ENCODE measurements at regions not wholly inside any gene's neighbourhood (a gene's known extent, or its start where the extent isn't known, plus 50 kb on each side); places are given as distances from the start of the nearest gene placed in this dataset.
"Not testable (repeated sequence)": the region's sequence is repeated elsewhere in the genome, so short reads cannot be mapped to it uniquely, and the experiment has no call there.

- Histone ChIP-seq H3K27me3 (ENCODE audit: control insufficient read depth, insufficient read depth, low read length) (no peaks in the 10 kb centered on the region), H2AFZ (ENCODE audit: low read length) (no peak overlapping the region), H3K9ac (ENCODE audit: insufficient read depth, low read length) (no peak overlapping the region), H3K79me2 (ENCODE audit: control insufficient read depth, insufficient read depth, low read length) (no peaks in the 10 kb centered on the region), H3K27ac (ENCODE audit: insufficient read depth, low read length) (no peak overlapping the region), H3K4me2 (ENCODE audit: extremely low read depth, insufficient read depth, low read length) (no peak overlapping the region), H3K36me3 (ENCODE audit: control insufficient read depth, insufficient read depth, low read length) (no peaks in the 10 kb centered on the region), H3K9me3 (ENCODE audit: control insufficient read depth, insufficient read depth, low read depth, low read length) (no peaks in the 10 kb centered on the region), H3K4me1 (ENCODE audit: control insufficient read depth, extremely low read depth, insufficient read depth, low read length) (no peaks in the 10 kb centered on the region), H4K20me1 (ENCODE audit: control insufficient read depth, extremely low read depth, insufficient read depth, low read length) (no peaks in the 10 kb centered on the region), H3K4me3 (replicated peaks in 1 of 4; ENCODE audit: control extremely low read depth in 1 of 4, insufficient read depth in 1 of 4, low read depth in 3 of 4, low read length in 4 of 4) (no peak overlapping the region)
- no peak for DNase-seq (ENCODE audit: low read depth in 2 of 2)
- TF ChIP-seq CTCF (conservative IDR thresholded peaks at IDR 0.05 in 1 of 2, IDR thresholded peaks at IDR 0.05 in 1 of 2; ENCODE audit: low read depth in 1 of 2, low read length in 2 of 2) (no peak), EZH2 (IDR thresholded peaks at IDR 0.05; ENCODE audit: low read length, missing control alignments) (no peak)
These were observed 141.5 kb upstream of the MED13 start for GRCh38 chr17:62206550-62206949.

- not testable (repeated sequence) for H3K36me3 ChIP-seq (ENCODE audit: control insufficient read depth, insufficient read depth, low read length); DNase-seq (ENCODE audit: low read depth in 2 of 2); H3K79me2 ChIP-seq (ENCODE audit: control insufficient read depth, insufficient read depth, low read length); H3K4me3 ChIP-seq (replicated peaks in 1 of 4; ENCODE audit: control extremely low read depth in 1 of 4, insufficient read depth in 1 of 4, low read depth in 3 of 4, low read length in 4 of 4); H3K9me3 ChIP-seq (ENCODE audit: control insufficient read depth, insufficient read depth, low read depth, low read length); H2AFZ ChIP-seq (ENCODE audit: low read length); H3K9ac ChIP-seq (ENCODE audit: insufficient read depth, low read length); H3K4me2 ChIP-seq (ENCODE audit: extremely low read depth, insufficient read depth, low read length); H3K4me1 ChIP-seq (ENCODE audit: control insufficient read depth, extremely low read depth, insufficient read depth, low read length); H4K20me1 ChIP-seq (ENCODE audit: control insufficient read depth, extremely low read depth, insufficient read depth, low read length); H3K27ac ChIP-seq (ENCODE audit: insufficient read depth, low read length); H3K27me3 ChIP-seq (ENCODE audit: control insufficient read depth, insufficient read depth, low read length)
These were observed 132.1 kb upstream of the MED13 start for GRCh38 chr17:62197156-62197555.

GRCh38 chr17:62196587-62196986 lies 131.5 kb upstream of the MED13 start:
- not testable (repeated sequence) for H3K79me2 ChIP-seq (ENCODE audit: control insufficient read depth, insufficient read depth, low read length); H3K27ac ChIP-seq (ENCODE audit: insufficient read depth, low read length); H3K4me2 ChIP-seq (ENCODE audit: extremely low read depth, insufficient read depth, low read length); H3K36me3 ChIP-seq (ENCODE audit: control insufficient read depth, insufficient read depth, low read length); H3K9ac ChIP-seq (ENCODE audit: insufficient read depth, low read length); H3K9me3 ChIP-seq (ENCODE audit: control insufficient read depth, insufficient read depth, low read depth, low read length); H3K27me3 ChIP-seq (ENCODE audit: control insufficient read depth, insufficient read depth, low read length); H2AFZ ChIP-seq (ENCODE audit: low read length); H4K20me1 ChIP-seq (ENCODE audit: control insufficient read depth, extremely low read depth, insufficient read depth, low read length); H3K4me1 ChIP-seq (ENCODE audit: control insufficient read depth, extremely low read depth, insufficient read depth, low read length); H3K4me3 ChIP-seq (replicated peaks in 1 of 4; ENCODE audit: control extremely low read depth in 1 of 4, insufficient read depth in 1 of 4, low read depth in 3 of 4, low read length in 4 of 4); DNase-seq (ENCODE audit: low read depth in 2 of 2)

GRCh38 chr17:62194401-62194800 lies 129.3 kb upstream of the MED13 start:
- H3K9ac ChIP-seq (ENCODE audit: insufficient read depth, low read length): no peak overlapping the region
- no peaks in the 10 kb centered on the region for H3K4me1 ChIP-seq (ENCODE audit: control insufficient read depth, extremely low read depth, insufficient read depth, low read length)
- no peak overlapping the region for H3K27ac ChIP-seq (ENCODE audit: insufficient read depth, low read length)
- no peaks in the 10 kb centered on the region for H3K79me2 ChIP-seq (ENCODE audit: control insufficient read depth, insufficient read depth, low read length)
- no peak overlapping the region for H2AFZ ChIP-seq (ENCODE audit: low read length)
- H3K9me3 ChIP-seq (ENCODE audit: control insufficient read depth, insufficient read depth, low read depth, low read length): no peaks in the 10 kb centered on the region
- no peaks in the 10 kb centered on the region for H4K20me1 ChIP-seq (ENCODE audit: control insufficient read depth, extremely low read depth, insufficient read depth, low read length)
- no peaks in the 10 kb centered on the region for H3K36me3 ChIP-seq (ENCODE audit: control insufficient read depth, insufficient read depth, low read length)
- no peak overlapping the region for H3K4me2 ChIP-seq (ENCODE audit: extremely low read depth, insufficient read depth, low read length)
- H3K27me3 ChIP-seq (ENCODE audit: control insufficient read depth, insufficient read depth, low read length): no peaks in the 10 kb centered on the region
- TF ChIP-seq EZH2 (IDR thresholded peaks at IDR 0.05; ENCODE audit: low read length, missing control alignments): no peak
- TF ChIP-seq CTCF (conservative IDR thresholded peaks at IDR 0.05 in 1 of 2, IDR thresholded peaks at IDR 0.05 in 1 of 2; ENCODE audit: low read depth in 1 of 2, low read length in 2 of 2): no peak
- H3K4me3 ChIP-seq (replicated peaks in 1 of 4; ENCODE audit: control extremely low read depth in 1 of 4, insufficient read depth in 1 of 4, low read depth in 3 of 4, low read length in 4 of 4): no peak overlapping the region
- DNase-seq (ENCODE audit: low read depth in 2 of 2): no peak
